Neuronal stem cell (in vitro differentiated cells): ENCODE measurements at regions not wholly inside any gene's neighbourhood (a gene's known extent, or its start where the extent isn't known, plus 50 kb on each side); places are given as distances from the start of the nearest gene placed in this dataset.

Experiments
- DNase-seq: peaks from one replicate; pipeline ENCODE4 v3.0.0-alpha.2; 2013; ENCODE audit warnings: low spot score
- H2AFZ ChIP-seq: one replicate; pipeline ENCODE4 v1.6.1; 2013; ENCODE audit warnings: mild to moderate bottlenecking, low read length, inconsistent platforms
- H2AK5ac ChIP-seq: 2 replicates; pipeline ENCODE4 v1.6.1; 2013; ENCODE audit warnings: low read depth, mild to moderate bottlenecking, inconsistent platforms, low read length, moderate library complexity, mixed read lengths
- H2BK120ac ChIP-seq: 2 replicates; pipeline ENCODE4 v1.6.1; 2013; ENCODE audit warnings: low read depth, mild to moderate bottlenecking, inconsistent platforms, low read length, moderate library complexity, mixed read lengths
- H2BK12ac ChIP-seq: one replicate; pipeline ENCODE4 v1.6.1; 2013; ENCODE audit warnings: low read length, inconsistent platforms
- H2BK15ac ChIP-seq: 2 replicates; pipeline ENCODE4 v1.6.1; 2013; ENCODE audit warnings: mild to moderate bottlenecking, low read length, inconsistent platforms, mixed read lengths
- H2BK5ac ChIP-seq: one replicate; pipeline ENCODE4 v1.6.1; 2013; ENCODE audit warnings: inconsistent platforms, mild to moderate bottlenecking, low read length, moderate library complexity
- H3K14ac ChIP-seq: one replicate; pipeline ENCODE4 v1.6.1; 2013; ENCODE audit warnings: low read length, inconsistent platforms
- H3K18ac ChIP-seq: 2 replicates; pipeline ENCODE4 v1.6.1; 2013; ENCODE audit warnings: low read length, inconsistent platforms
- H3K23ac ChIP-seq: 2 replicates; pipeline ENCODE4 v1.6.1; 2013; ENCODE audit warnings: low read depth, mild to moderate bottlenecking, mixed read lengths, low read length, inconsistent platforms; ENCODE audit not compliant: poor library complexity
- H3K27ac ChIP-seq: replicated peaks from 3 replicates; pipeline ENCODE4 v1.5.1; 2013; ENCODE audit warnings: low read length, inconsistent platforms
- H3K27me3 ChIP-seq, 3 experiments: 2 replicates each; pipeline ENCODE4 v1.6.1; 2013; ENCODE audit warnings: low read length in 3 of 3, mild to moderate bottlenecking in 2 of 3, inconsistent platforms in 1 of 3, low read depth in 1 of 3, mixed read lengths in 1 of 3, moderate library complexity in 1 of 3; ENCODE audit not compliant: control insufficient read depth in 3 of 3, insufficient read depth in 3 of 3
- H3K36me3 ChIP-seq, 2 donors: replicated peaks in 1 of 2; 2 replicates each; pipeline ENCODE4 v1.6.1; 2013; ENCODE audit warnings: low read length in 2 of 2; ENCODE audit not compliant: control insufficient read depth in 2 of 2, insufficient read depth in 2 of 2
- H3K4ac ChIP-seq: 2 replicates; pipeline ENCODE4 v1.6.1; 2013; ENCODE audit warnings: inconsistent platforms, mild to moderate bottlenecking, low read length, moderate library complexity
- H3K4me1 ChIP-seq, 2 donors: 1 replicate in 1 of 2; 2 replicates in 1 of 2; pipeline ENCODE4 v1.6.1; 2013; ENCODE audit warnings: low read length in 2 of 2, low read depth in 1 of 2; ENCODE audit not compliant: control insufficient read depth in 2 of 2, insufficient read depth in 1 of 2
- H3K4me2 ChIP-seq: one replicate; pipeline ENCODE4 v1.6.1; 2013; ENCODE audit warnings: mild to moderate bottlenecking, low read length, inconsistent platforms; ENCODE audit not compliant: insufficient read depth, poor library complexity, severe bottlenecking
- H3K4me3 ChIP-seq, 2 donors: 2 replicates each; pipeline ENCODE4 v1.5.1; 2013; ENCODE audit warnings: low read length in 2 of 2, mild to moderate bottlenecking in 2 of 2, inconsistent platforms in 1 of 2, moderate library complexity in 1 of 2
- H3K79me1 ChIP-seq: one replicate; pipeline ENCODE4 v1.6.1; 2013; ENCODE audit warnings: low read depth, mild to moderate bottlenecking, inconsistent platforms, low read length, moderate library complexity
- H3K9ac ChIP-seq: one replicate; pipeline ENCODE4 v1.6.1; 2013; ENCODE audit warnings: mild to moderate bottlenecking, low read depth, low read length, inconsistent platforms; ENCODE audit not compliant: poor library complexity
- H3K9me3 ChIP-seq, 2 donors: replicated peaks in 1 of 2; 2 replicates each; pipeline versions ENCODE3 to v1.6.1; 2013; ENCODE audit warnings: low read length in 2 of 2, mild to moderate bottlenecking in 2 of 2, inconsistent platforms in 1 of 2, low read depth in 1 of 2, mixed read lengths in 1 of 2, moderate library complexity in 1 of 2; ENCODE audit not compliant: control insufficient read depth in 2 of 2, insufficient read depth in 1 of 2
- H4K8ac ChIP-seq: one replicate; pipeline ENCODE4 v1.6.1; 2013; ENCODE audit warnings: low read depth, mild to moderate bottlenecking, inconsistent platforms, low read length, moderate library complexity
- H4K91ac ChIP-seq: one replicate; pipeline ENCODE4 v1.6.1; 2013; ENCODE audit warnings: low read length, low read depth, mild to moderate bottlenecking, inconsistent platforms; ENCODE audit not compliant: poor library complexity
- WGBS, 2 donors: extraction: QIAGEN DNeasy Blood & Tissue Kit; methylation state at CpG; one replicate each; pipeline ENCODE4 v1.1.7; 2013; ENCODE audit warnings: missing lambda C conversion rate in 2 of 2, mixed read lengths in 1 of 2; ENCODE audit not compliant: insufficient read length in 2 of 2, insufficient replicate concordance in 1 of 2; ENCODE audit errors: extremely low coverage in 2 of 2; 5-methylcytosine and 5-hydroxymethylcytosine counted together

DNA sequence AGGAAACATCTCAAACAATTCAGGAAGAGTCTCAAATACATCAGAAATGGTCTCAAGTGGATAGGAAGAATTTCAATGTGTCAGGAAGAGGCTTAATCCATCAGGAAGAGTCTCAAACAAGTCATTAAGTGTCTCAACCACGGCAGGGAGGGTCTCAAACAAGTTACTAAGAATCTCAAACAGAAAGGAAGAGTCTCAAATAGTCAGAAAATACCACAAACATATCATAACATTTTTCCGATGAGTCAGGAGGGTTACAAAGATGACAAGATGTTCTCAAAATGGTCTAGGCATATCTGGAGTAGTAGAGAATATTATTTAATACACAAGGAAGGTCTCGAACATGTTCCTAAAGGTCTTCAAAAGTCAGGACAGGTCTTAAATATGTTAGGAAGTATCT, 109.3 kb upstream of the USP9X start:
- Histone ChIP-seq H2BK15ac (no peak overlapping the region), H3K9me3 (no peaks in the 10 kb centered on the region), H3K4me3 (no peak overlapping the region), H3K27ac (no peak overlapping the region), H2BK120ac (no peak overlapping the region), H2AFZ (no peak overlapping the region), H3K27me3 (no peaks in the 10 kb centered on the region), H3K4me1 (no peaks in the 10 kb centered on the region), H3K4ac (no peak overlapping the region), H3K79me1 (no peaks in the 10 kb centered on the region), H2AK5ac (no peak overlapping the region), H3K4me2 (no peak overlapping the region), H3K18ac (no peak overlapping the region), H3K9ac (no peak overlapping the region), H4K91ac (no peak overlapping the region), H2BK5ac (no peak overlapping the region), H4K8ac (no peak overlapping the region), H2BK12ac (no peak overlapping the region), H3K36me3 (no peaks in the 10 kb centered on the region), H3K23ac (no peak overlapping the region), H3K14ac (no peak overlapping the region)
- no CpG with 5 or more reads among the region's 3 CpGs for WGBS, 2 donors
- no peak for DNase-seq

DNA sequence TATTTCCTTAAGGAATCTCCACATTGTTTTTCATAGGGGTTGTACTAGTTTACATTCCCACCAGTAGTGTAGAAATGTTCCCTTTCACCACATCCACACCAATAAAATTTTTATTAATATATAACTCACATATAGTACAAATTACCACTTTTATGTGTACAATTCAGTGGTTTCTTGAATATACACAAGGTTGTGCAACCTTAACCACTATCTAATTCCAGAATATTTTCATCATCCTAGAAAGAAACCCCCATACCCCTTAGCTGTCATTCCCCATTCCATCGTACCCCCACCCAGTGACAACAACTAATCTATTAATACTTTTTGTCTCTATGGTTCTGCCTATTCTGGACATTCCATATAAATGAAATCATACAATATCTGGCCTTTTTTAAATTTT, 108.3 kb upstream of the USP9X start:
- DNase-seq, result no peak
- no peak overlapping the region for H4K8ac ChIP-seq
- WGBS, 2 donors, result no CpG with 5 or more reads among the region's 1 CpG
- H3K27me3 ChIP-seq, result no peaks in the 10 kb centered on the region
- no peak overlapping the region for H3K9ac ChIP-seq
- H2AK5ac ChIP-seq, result no peak overlapping the region
- no peak overlapping the region for H3K18ac ChIP-seq
- no peak overlapping the region for H3K4me3 ChIP-seq
- no peak overlapping the region for H3K23ac ChIP-seq
- H3K9me3 ChIP-seq, result no peaks in the 10 kb centered on the region
- no peak overlapping the region for H2AFZ ChIP-seq
- H2BK5ac ChIP-seq, result no peak overlapping the region
- H2BK120ac ChIP-seq, result no peak overlapping the region
- no peak overlapping the region for H3K4ac ChIP-seq
- H2BK15ac ChIP-seq, result no peak overlapping the region
- no peak overlapping the region for H3K4me2 ChIP-seq
- H3K36me3 ChIP-seq, result no peaks in the 10 kb centered on the region
- no peaks in the 10 kb centered on the region for H3K4me1 ChIP-seq
- no peak overlapping the region for H2BK12ac ChIP-seq
- H3K27ac ChIP-seq, result no peak overlapping the region
- no peaks in the 10 kb centered on the region for H3K79me1 ChIP-seq
- no peak overlapping the region for H3K14ac ChIP-seq
- H4K91ac ChIP-seq, result no peak overlapping the region

GRCh38 chrX:40984962-40985361, 100.3 kb upstream of the USP9X start:
- no peak overlapping the region for H2BK120ac ChIP-seq
- DNase-seq, result no peak
- H3K27ac ChIP-seq, result no peak overlapping the region
- no peak overlapping the region for H2AK5ac ChIP-seq
- no peak overlapping the region for H3K4ac ChIP-seq
- H3K9me3 ChIP-seq, result no peaks in the 10 kb centered on the region
- WGBS, 2 donors, result no CpG with 5 or more reads among the region's 4 CpGs
- H2AFZ ChIP-seq, result no peak overlapping the region
- no peak overlapping the region for H2BK5ac ChIP-seq
- no peaks in the 10 kb centered on the region for H3K4me1 ChIP-seq
- H3K9ac ChIP-seq, result no peak overlapping the region
- no peaks in the 10 kb centered on the region for H3K27me3 ChIP-seq
- no peak overlapping the region for H3K18ac ChIP-seq
- H3K23ac ChIP-seq, result no peak overlapping the region
- no peaks in the 10 kb centered on the region for H3K79me1 ChIP-seq
- H3K4me3 ChIP-seq, result no peak overlapping the region
- H3K4me2 ChIP-seq, result no peak overlapping the region
- H4K8ac ChIP-seq, result no peak overlapping the region
- no peak overlapping the region for H2BK15ac ChIP-seq
- H3K14ac ChIP-seq, result no peak overlapping the region
- no peak overlapping the region for H2BK12ac ChIP-seq
- no peak overlapping the region for H4K91ac ChIP-seq
- H3K36me3 ChIP-seq, result no peaks in the 10 kb centered on the region

DNA sequence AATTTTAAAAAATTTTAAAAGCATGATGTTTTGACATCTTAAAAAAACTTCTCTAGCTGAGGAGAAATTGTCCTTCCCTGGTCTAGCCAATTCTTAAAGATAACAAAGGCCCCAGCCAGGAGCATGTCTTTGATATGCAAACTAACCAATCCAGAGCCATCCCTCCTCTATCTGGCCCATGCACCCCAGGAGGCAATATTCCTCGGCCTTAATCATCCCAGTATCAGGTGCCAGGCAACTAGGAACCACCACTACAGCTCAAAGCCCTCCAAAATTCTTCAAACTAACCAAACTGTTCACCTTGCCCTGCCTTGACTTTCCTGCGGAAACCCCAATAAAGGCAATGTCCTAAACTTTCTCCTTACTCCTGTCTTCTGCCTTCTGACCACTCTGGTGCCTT, 97.8 kb upstream of the USP9X start:
- Histone ChIP-seq H3K79me1 (no peaks in the 10 kb centered on the region), H3K4ac (no peak overlapping the region), H2BK12ac (no peak overlapping the region), H3K4me1 (no peaks in the 10 kb centered on the region), H3K9me3 (no peaks in the 10 kb centered on the region), H2BK5ac (no peak overlapping the region), H3K36me3 (no peaks in the 10 kb centered on the region), H3K27me3 (no peaks in the 10 kb centered on the region), H3K9ac (no peak overlapping the region), H2BK120ac (no peak overlapping the region), H3K4me3 (no peak overlapping the region), H3K27ac (no peak overlapping the region), H4K8ac (no peak overlapping the region), H4K91ac (no peak overlapping the region), H3K4me2 (no peak overlapping the region), H3K18ac (no peak overlapping the region), H3K23ac (no peak overlapping the region), H3K14ac (no peak overlapping the region), H2BK15ac (no peak overlapping the region), H2AK5ac (no peak overlapping the region), H2AFZ (no peak overlapping the region)
- no CpG with 5 or more reads among the region's 2 CpGs for WGBS, 2 donors
- no peak for DNase-seq
